Liver (tissue), 8 donors: ENCODE measurements at regions not wholly inside any gene's neighbourhood (a gene's known extent, or its start where the extent isn't known, plus 50 kb on each side); places are given as distances from the start of the nearest gene placed in this dataset.
"Not testable (repeated sequence)": the region's sequence is repeated elsewhere in the genome, so short reads cannot be mapped to it uniquely, and the experiment has no call there.

Experiments used
- DNase-seq: peaks from one replicate; pipeline ENCODE4 v3.0.0-alpha.2; 2017; ENCODE audit warnings: low spot score
- H3K27ac ChIP-seq, 2 donors: one replicate each; pipeline ENCODE4 v1.7.0; 2013; ENCODE audit warnings: inconsistent platforms in 2 of 2, low read length in 2 of 2, control low read depth in 1 of 2, low read depth in 1 of 2, mild to moderate bottlenecking in 1 of 2
- H3K27me3 ChIP-seq, 4 donors: one replicate each; pipeline versions ENCODE4 v1.6.1 to v1.7.0; 2013; ENCODE audit warnings: low read length in 3 of 4, inconsistent platforms in 1 of 4, mild to moderate bottlenecking in 1 of 4, moderate library complexity in 1 of 4; ENCODE audit not compliant: control insufficient read depth in 4 of 4, insufficient read depth in 4 of 4
- H3K36me3 ChIP-seq, 4 donors: one replicate each; pipeline versions ENCODE4 v1.6.1 to v1.7.0; 2013; ENCODE audit warnings: low read length in 3 of 4, mild to moderate bottlenecking in 3 of 4, low read depth in 1 of 4, moderate library complexity in 1 of 4; ENCODE audit not compliant: control insufficient read depth in 4 of 4, insufficient read depth in 3 of 4
- H3K4me1 ChIP-seq, 4 donors: one replicate each; pipeline versions ENCODE4 v1.6.1 to v1.7.0; 2013; ENCODE audit warnings: low read length in 3 of 4, mild to moderate bottlenecking in 3 of 4, moderate library complexity in 1 of 4; ENCODE audit not compliant: control insufficient read depth in 4 of 4, insufficient read depth in 4 of 4
- H3K4me3 ChIP-seq, 3 donors: one replicate each; pipeline versions ENCODE4 v1.6.1 to v1.7.0; 2013; ENCODE audit warnings: low read length in 3 of 3, control low read depth in 1 of 3, low read depth in 1 of 3, mild to moderate bottlenecking in 1 of 3
- H3K9ac ChIP-seq, 2 donors: one replicate each; pipeline ENCODE4 v1.7.0; 2013; ENCODE audit warnings: low read length in 2 of 2, mild to moderate bottlenecking in 2 of 2, moderate library complexity in 2 of 2, control low read depth in 1 of 2, low read depth in 1 of 2
- H3K9me3 ChIP-seq, 4 donors: one replicate each; pipeline versions ENCODE4 v1.6.1 to v1.7.0; 2013; ENCODE audit warnings: low read length in 3 of 4; ENCODE audit not compliant: control insufficient read depth in 4 of 4
- CTCF ChIP-seq: fragments of 150-350 bp; IDR thresholded peaks from 2 replicates; pipeline ENCODE4 v1.5.1; 2017; ENCODE audit warnings: improper control_type of control experiment, low read depth, low read length; ENCODE audit not compliant: missing input control
- EGR1 ChIP-seq, 2 donors: IDR thresholded peaks; 2 replicates each; pipeline ENCODE4 v1.6.1; 2016 to 2018; ENCODE audit warnings: antibody characterized with exemption in 2 of 2, low read depth in 2 of 2
- FOXA1 ChIP-seq: IDR thresholded peaks from 2 replicates; pipeline ENCODE4 v1.6.1; 2016; ENCODE audit warnings: antibody characterized with exemption
- FOXA2 ChIP-seq: IDR thresholded peaks from 2 replicates; pipeline ENCODE4 v1.6.1; 2016; ENCODE audit warnings: antibody characterized with exemption
- GABPA ChIP-seq, 2 donors: IDR thresholded peaks in 1 of 2; conservative IDR thresholded peaks in 1 of 2; 2 replicates each; pipeline ENCODE4 v1.6.1; 2016; ENCODE audit warnings: antibody characterized with exemption in 2 of 2, mild to moderate bottlenecking in 1 of 2, moderate library complexity in 1 of 2
- HNF4A ChIP-seq, 2 donors: conservative IDR thresholded peaks; 2 replicates each; pipeline ENCODE4 v1.6.1; 2016; ENCODE audit warnings: antibody characterized with exemption in 2 of 2, mild to moderate bottlenecking in 2 of 2
- HNF4G ChIP-seq: IDR thresholded peaks from 2 replicates; pipeline ENCODE4 v1.6.1; 2016; ENCODE audit warnings: antibody characterized with exemption
- JUND ChIP-seq, 2 donors: IDR thresholded peaks; 2 replicates each; pipeline ENCODE4 v1.6.1; 2016; ENCODE audit warnings: antibody characterized with exemption in 2 of 2
- NR2F2 ChIP-seq: IDR thresholded peaks from 2 replicates; pipeline ENCODE4 v1.6.1; 2016; ENCODE audit warnings: antibody characterized with exemption
- RAD21 ChIP-seq, 2 donors: IDR thresholded peaks; 2 replicates each; pipeline ENCODE4 v1.6.1; 2016; ENCODE audit warnings: antibody characterized with exemption in 2 of 2, mild to moderate bottlenecking in 2 of 2
- RXRA ChIP-seq, 2 donors: IDR thresholded peaks; 2 replicates each; pipeline ENCODE4 v1.6.1; 2017 to 2018; ENCODE audit warnings: antibody characterized with exemption in 2 of 2, mild to moderate bottlenecking in 1 of 2
- SP1 ChIP-seq: IDR thresholded peaks from 2 replicates; pipeline ENCODE4 v1.6.1; 2018; ENCODE audit warnings: antibody characterized with exemption, mild to moderate bottlenecking
- TAF1 ChIP-seq: conservative IDR thresholded peaks from 2 replicates; pipeline ENCODE4 v1.6.1; 2016; ENCODE audit warnings: antibody characterized with exemption, mild to moderate bottlenecking
- YY1 ChIP-seq: IDR thresholded peaks from 2 replicates; pipeline ENCODE4 v1.6.1; 2016; ENCODE audit warnings: antibody characterized with exemption, mild to moderate bottlenecking
- WGBS: extraction: QIAGEN DNeasy Blood & Tissue Kit; methylation state at CpG from one replicate; pipeline ENCODE4 v1.1.7; 2013; 5-methylcytosine and 5-hydroxymethylcytosine counted together
- TF ChIP-seq, protein P1 (sequence below): IDR thresholded peaks from 2 replicates; pipeline ENCODE4 v1.6.1; 2016; ENCODE audit warnings: antibody characterized with exemption
- TF ChIP-seq, protein P2 (sequence below): IDR thresholded peaks from 2 replicates; pipeline ENCODE4 v1.6.1; 2016; ENCODE audit warnings: antibody characterized with exemption
- TF ChIP-seq, protein P3 (sequence below): IDR thresholded peaks from 2 replicates; pipeline ENCODE4 v1.6.1; 2016; ENCODE audit warnings: antibody characterized with exemption
- TF ChIP-seq, protein P4 (sequence below): IDR thresholded peaks from 2 replicates; pipeline ENCODE4 v1.6.1; 2016; ENCODE audit warnings: antibody characterized with exemption, mild to moderate bottlenecking
- donor health status: healthy.
- donor health status: healthy.
- donor health status: healthy.
- donor health status: healthy.
- donor health status: healthy.

GRCh38 chr1:43018121-43018520 is 59.5 kb upstream of the SLC2A1 start:
- Histone ChIP-seq H3K9ac (no peak overlapping the region), H3K36me3 (no peaks in the 10 kb centered on the region), H3K4me3 (no peak overlapping the region), H3K27me3 (no peaks in the 10 kb centered on the region), H3K4me1 (no peaks in the 10 kb centered on the region), H3K9me3 (no peaks in the 10 kb centered on the region), H3K27ac (no peak overlapping the region)
- 81% methylated on average over 3 of the region's 3 CpGs for WGBS
- no peak for DNase-seq
- no peak for TF ChIP-seq FOXA2
- no peak for TF ChIP-seq HNF4G
- TF ChIP-seq CTCF: no peak
- no peak for TF ChIP-seq EGR1 (IDR thresholded peaks at IDR 0.05; ENCODE audit: low read depth in 2 of 2)
- no peak for TF ChIP-seq GABPA (IDR thresholded peaks at IDR 0.05 in 1 of 2, conservative IDR thresholded peaks at IDR 0.05 in 1 of 2)
- TF ChIP-seq RXRA (IDR thresholded peaks at IDR 0.05): no peak
- TF ChIP-seq, protein P1, sequence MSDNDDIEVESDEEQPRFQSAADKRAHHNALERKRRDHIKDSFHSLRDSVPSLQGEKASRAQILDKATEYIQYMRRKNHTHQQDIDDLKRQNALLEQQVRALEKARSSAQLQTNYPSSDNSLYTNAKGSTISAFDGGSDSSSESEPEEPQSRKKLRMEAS: no peak
- TF ChIP-seq NR2F2: no peak
- no peak for TF ChIP-seq RAD21 (IDR thresholded peaks at IDR 0.05)
- TF ChIP-seq JUND (IDR thresholded peaks at IDR 0.05): no peak
- no peak for TF ChIP-seq TAF1
- TF ChIP-seq, protein P2, sequence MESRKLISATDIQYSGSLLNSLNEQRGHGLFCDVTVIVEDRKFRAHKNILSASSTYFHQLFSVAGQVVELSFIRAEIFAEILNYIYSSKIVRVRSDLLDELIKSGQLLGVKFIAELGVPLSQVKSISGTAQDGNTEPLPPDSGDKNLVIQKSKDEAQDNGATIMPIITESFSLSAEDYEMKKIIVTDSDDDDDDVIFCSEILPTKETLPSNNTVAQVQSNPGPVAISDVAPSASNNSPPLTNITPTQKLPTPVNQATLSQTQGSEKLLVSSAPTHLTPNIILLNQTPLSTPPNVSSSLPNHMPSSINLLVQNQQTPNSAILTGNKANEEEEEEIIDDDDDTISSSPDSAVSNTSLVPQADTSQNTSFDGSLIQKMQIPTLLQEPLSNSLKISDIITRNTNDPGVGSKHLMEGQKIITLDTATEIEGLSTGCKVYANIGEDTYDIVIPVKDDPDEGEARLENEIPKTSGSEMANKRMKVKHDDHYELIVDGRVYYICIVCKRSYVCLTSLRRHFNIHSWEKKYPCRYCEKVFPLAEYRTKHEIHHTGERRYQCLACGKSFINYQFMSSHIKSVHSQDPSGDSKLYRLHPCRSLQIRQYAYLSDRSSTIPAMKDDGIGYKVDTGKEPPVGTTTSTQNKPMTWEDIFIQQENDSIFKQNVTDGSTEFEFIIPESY: no peak
- TF ChIP-seq YY1: no peak
- TF ChIP-seq, protein P3, sequence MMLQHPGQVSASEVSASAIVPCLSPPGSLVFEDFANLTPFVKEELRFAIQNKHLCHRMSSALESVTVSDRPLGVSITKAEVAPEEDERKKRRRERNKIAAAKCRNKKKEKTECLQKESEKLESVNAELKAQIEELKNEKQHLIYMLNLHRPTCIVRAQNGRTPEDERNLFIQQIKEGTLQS: no peak
- TF ChIP-seq FOXA1: no peak

DNA sequence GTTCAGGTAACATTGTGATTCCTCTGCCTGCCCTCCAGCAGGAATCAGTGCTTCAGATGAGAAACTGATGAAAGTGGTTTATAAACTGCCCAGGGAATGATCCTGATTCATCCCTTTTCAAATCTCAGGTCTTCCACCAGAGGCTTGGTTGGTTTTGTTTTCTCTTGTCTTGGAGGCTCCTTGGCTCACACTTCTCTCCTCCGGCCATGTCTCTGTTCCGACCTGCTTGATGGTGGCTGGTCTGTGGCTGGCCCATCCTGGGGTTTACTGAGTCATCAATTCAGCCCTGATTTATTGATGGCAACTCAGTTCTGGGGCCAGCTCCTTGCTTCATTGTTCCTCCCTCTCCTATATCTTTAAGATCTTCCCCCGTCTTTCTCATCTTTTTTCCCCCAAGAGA is 56.6 kb upstream of the SLC2A1 start:
- TF ChIP-seq EGR1 (IDR thresholded peaks at IDR 0.05; ENCODE audit: low read depth in 2 of 2) (no peak), RAD21 (IDR thresholded peaks at IDR 0.05) (no peak), RXRA (IDR thresholded peaks at IDR 0.05) (no peak), JUND (IDR thresholded peaks at IDR 0.05) (no peak), FOXA2 (no peak), GABPA (IDR thresholded peaks at IDR 0.05 in 1 of 2, conservative IDR thresholded peaks at IDR 0.05 in 1 of 2) (no peak), TAF1 (no peak), HNF4G (no peak), HNF4A (conservative IDR thresholded peaks at IDR 0.05) (no peak), NR2F2 (no peak), SP1 (no peak), FOXA1 (no peak), YY1 (no peak)
- TF ChIP-seq, protein P4, sequence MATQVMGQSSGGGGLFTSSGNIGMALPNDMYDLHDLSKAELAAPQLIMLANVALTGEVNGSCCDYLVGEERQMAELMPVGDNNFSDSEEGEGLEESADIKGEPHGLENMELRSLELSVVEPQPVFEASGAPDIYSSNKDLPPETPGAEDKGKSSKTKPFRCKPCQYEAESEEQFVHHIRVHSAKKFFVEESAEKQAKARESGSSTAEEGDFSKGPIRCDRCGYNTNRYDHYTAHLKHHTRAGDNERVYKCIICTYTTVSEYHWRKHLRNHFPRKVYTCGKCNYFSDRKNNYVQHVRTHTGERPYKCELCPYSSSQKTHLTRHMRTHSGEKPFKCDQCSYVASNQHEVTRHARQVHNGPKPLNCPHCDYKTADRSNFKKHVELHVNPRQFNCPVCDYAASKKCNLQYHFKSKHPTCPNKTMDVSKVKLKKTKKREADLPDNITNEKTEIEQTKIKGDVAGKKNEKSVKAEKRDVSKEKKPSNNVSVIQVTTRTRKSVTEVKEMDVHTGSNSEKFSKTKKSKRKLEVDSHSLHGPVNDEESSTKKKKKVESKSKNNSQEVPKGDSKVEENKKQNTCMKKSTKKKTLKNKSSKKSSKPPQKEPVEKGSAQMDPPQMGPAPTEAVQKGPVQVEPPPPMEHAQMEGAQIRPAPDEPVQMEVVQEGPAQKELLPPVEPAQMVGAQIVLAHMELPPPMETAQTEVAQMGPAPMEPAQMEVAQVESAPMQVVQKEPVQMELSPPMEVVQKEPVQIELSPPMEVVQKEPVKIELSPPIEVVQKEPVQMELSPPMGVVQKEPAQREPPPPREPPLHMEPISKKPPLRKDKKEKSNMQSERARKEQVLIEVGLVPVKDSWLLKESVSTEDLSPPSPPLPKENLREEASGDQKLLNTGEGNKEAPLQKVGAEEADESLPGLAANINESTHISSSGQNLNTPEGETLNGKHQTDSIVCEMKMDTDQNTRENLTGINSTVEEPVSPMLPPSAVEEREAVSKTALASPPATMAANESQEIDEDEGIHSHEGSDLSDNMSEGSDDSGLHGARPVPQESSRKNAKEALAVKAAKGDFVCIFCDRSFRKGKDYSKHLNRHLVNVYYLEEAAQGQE: no peak
- TF ChIP-seq, protein P2: no peak
- TF ChIP-seq, protein P3: no peak
- TF ChIP-seq, protein P1: no peak
- Histone ChIP-seq H3K27me3 (peaks cover 0 to 2% (median 0%) of the 10 kb centered on the region in 4 donors), H3K4me1 (no peaks in the 10 kb centered on the region), H3K4me3 (no peak overlapping the region), H3K9ac (no peak overlapping the region), H3K9me3 (no peaks in the 10 kb centered on the region), H3K36me3 (no peaks in the 10 kb centered on the region), H3K27ac (no peak overlapping the region)
- WGBS: 97% methylated on average over 3 of the region's 3 CpGs
- DNase-seq: no peak

GRCh38 chr1:43014579-43014978 is 55.9 kb upstream of the SLC2A1 start:
- H3K4me1 ChIP-seq, H3K36me3 ChIP-seq, H3K4me3 ChIP-seq, H3K27ac ChIP-seq, DNase-seq, H3K9me3 ChIP-seq, H3K9ac ChIP-seq, H3K27me3 ChIP-seq: not testable (repeated sequence)
- 92% methylated on average over 10 of the region's 10 CpGs for WGBS
